A673 (cell line): ENCODE measurements at regions not wholly inside any gene's neighbourhood (a gene's known extent, or its start where the extent isn't known, plus 50 kb on each side); places are given as distances from the start of the nearest gene placed in this dataset.

ENCODE experiments used
- BruUV-seq: library from RNA; stranded (reverse); fragments of 400-500 nt; replicated peaks from 2 replicates; lab custom pipeline; 2021; lab: Mats Ljungman, UMichigan
- CTCF ChIA-PET: fragments of 300-600 bp; sonication (Branson Sonifier 250); formaldehyde crosslinking; loops from one replicate; lab custom pipeline; 2022; ENCODE audit warnings: antibody characterized with exemption; lab: Charles Lee
- POLR2A ChIA-PET: fragments of 300-600 bp; sonication (Branson Sonifier 250); formaldehyde crosslinking; loops from one replicate; lab custom pipeline; 2022; ENCODE audit warnings: antibody characterized with exemption; ENCODE audit not compliant: low non-redundant PET; lab: Charles Lee
- DNase-seq: peaks from one replicate; pipeline ENCODE4 v3.0.0-alpha.2; 2015; ENCODE audit warnings: low spot score
- H3K27ac ChIP-seq: fragments of 200-600 bp; sonication (generic); 2 replicates; pipeline ENCODE4 v1.5.1; 2016; ENCODE audit warnings: mixed run types, low read depth, mild to moderate bottlenecking, mixed read lengths, antibody characterized with exemption, low read length; ENCODE audit not compliant: poor library complexity, severe bottlenecking
- H3K27me3 ChIP-seq: fragments of 200-600 bp; sonication (generic); replicated peaks from 2 replicates; pipeline ENCODE4 v1.6.1; 2017; ENCODE audit warnings: mixed run types, low read depth, mild to moderate bottlenecking, mixed read lengths, antibody characterized with exemption, low read length; ENCODE audit not compliant: insufficient read depth, poor library complexity
- H3K36me3 ChIP-seq: fragments of 200-600 bp; sonication (generic); 2 replicates; pipeline ENCODE4 v1.6.1; 2016; ENCODE audit warnings: mixed run types, mild to moderate bottlenecking, mixed read lengths, antibody characterized with exemption, low read length; ENCODE audit not compliant: insufficient read depth, poor library complexity, severe bottlenecking
- H3K4me1 ChIP-seq: fragments of 200-600 bp; sonication (generic); 2 replicates; pipeline ENCODE4 v1.6.1; 2017; ENCODE audit warnings: mixed run types, mild to moderate bottlenecking, mixed read lengths, antibody characterized with exemption, low read length; ENCODE audit not compliant: insufficient read depth, poor library complexity, severe bottlenecking
- H3K4me3 ChIP-seq: fragments of 200-600 bp; sonication (generic); 2 replicates; pipeline ENCODE4 v1.5.1; 2016; ENCODE audit warnings: low read depth, mixed run types, mild to moderate bottlenecking, mixed read lengths, low read length; ENCODE audit not compliant: poor library complexity, severe bottlenecking
- H3K9me3 ChIP-seq: fragments of 200-600 bp; sonication (generic); 2 replicates; pipeline ENCODE4 v1.6.1; 2016; ENCODE audit warnings: mixed run types, low read depth, mild to moderate bottlenecking, mixed read lengths, antibody characterized with exemption, low read length; ENCODE audit not compliant: poor library complexity, severe bottlenecking
- CTCF ChIP-seq: fragments of 300-800, 200-600 bp; sonication (generic); conservative IDR thresholded peaks from 2 replicates; pipeline ENCODE4 v1.5.1; 2017; ENCODE audit warnings: low read depth, mild to moderate bottlenecking, antibody characterized with exemption, low read length, moderate library complexity, mixed read lengths
- EZH2 ChIP-seq: fragments of 200-600 bp; sonication (generic); IDR thresholded peaks from 2 replicates; pipeline ENCODE4 v1.6.1; 2017; ENCODE audit warnings: borderline replicate concordance, low read depth, mild to moderate bottlenecking, mixed read lengths, antibody characterized with exemption, low read length; ENCODE audit not compliant: poor library complexity, severe bottlenecking
- intact Hi-C: fragments of 100-400 bp; cut with micrococcal nuclease; formaldehyde crosslinking; loops from one replicate; pipeline ENCODE4 v1.10.0; 2022; ENCODE audit not compliant: unreplicated experiment

DNA sequence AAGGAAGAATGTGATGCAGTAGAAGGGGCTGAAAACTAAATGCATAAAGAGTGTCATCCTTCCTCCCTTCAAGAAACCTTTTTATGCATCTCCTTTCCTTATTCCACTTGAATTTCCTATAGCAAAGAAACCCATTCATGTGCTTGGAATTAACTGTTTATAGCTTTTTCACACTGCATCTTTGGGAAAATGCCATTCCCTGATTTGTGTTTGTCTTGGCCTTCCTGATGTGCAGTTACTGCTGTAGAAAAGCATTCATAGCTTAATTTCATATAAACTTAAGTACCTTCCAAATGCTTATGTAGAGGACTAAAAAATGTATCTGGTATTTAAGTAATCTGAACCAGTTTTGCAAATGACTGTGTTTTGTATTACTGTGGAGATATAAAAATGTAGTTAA lies 61.8 kb downstream of the SDR9C7 start:
- no TSS peak for BruUV-seq
- peaks cover 1% of the 10 kb centered on the region for H3K9me3 ChIP-seq
- CTCF ChIA-PET, result no interaction called here
- no peak for TF ChIP-seq EZH2
- TF ChIP-seq CTCF, result no peak
- intact Hi-C loops, result no loop called here
- no peaks in the 10 kb centered on the region for H3K27me3 ChIP-seq
- H3K4me1 ChIP-seq, result no peaks in the 10 kb centered on the region
- POLR2A ChIA-PET, result no interaction called here
- H3K4me3 ChIP-seq, result no peak overlapping the region
- H3K27ac ChIP-seq, result no peak overlapping the region
- H3K36me3 ChIP-seq, result no peaks in the 10 kb centered on the region
- no peak for DNase-seq

GRCh38 chr12:56867216-56867615 lies 67.0 kb downstream of the SDR9C7 start:
- DNase-seq, result no peak
- H3K4me3 ChIP-seq, result no peak overlapping the region
- no peaks in the 10 kb centered on the region for H3K4me1 ChIP-seq
- BruUV-seq, result no TSS peak
- H3K27me3 ChIP-seq, result no peaks in the 10 kb centered on the region
- H3K9me3 ChIP-seq, result peaks cover 44% of the 10 kb centered on the region
- no peaks in the 10 kb centered on the region for H3K36me3 ChIP-seq
- intact Hi-C loops, result no loop called here
- TF ChIP-seq EZH2, result no peak
- no peak for TF ChIP-seq CTCF
- ChIA-PET CTCF (no interaction called here), POLR2A (no interaction called here)
- no peak overlapping the region for H3K27ac ChIP-seq

GRCh38 chr12:56866493-56866892 lies 67.7 kb downstream of the SDR9C7 start:
- TF ChIP-seq CTCF (no peak), EZH2 (no peak)
- CTCF ChIA-PET, result no interaction called here
- no peaks in the 10 kb centered on the region for H3K4me1 ChIP-seq
- intact Hi-C loops, result no loop called here
- DNase-seq, result no peak
- H3K9me3 ChIP-seq, result peaks cover 48% of the 10 kb centered on the region
- BruUV-seq, result no TSS peak
- H3K27me3 ChIP-seq, result no peaks in the 10 kb centered on the region
- no peaks in the 10 kb centered on the region for H3K36me3 ChIP-seq
- no peak overlapping the region for H3K27ac ChIP-seq
- H3K4me3 ChIP-seq, result no peak overlapping the region
- POLR2A ChIA-PET, result no interaction called here
